SHP77 treated with DMSO at 0.1 percent for 48 hours (cell line): ENCODE measurements at regions not wholly inside any gene's neighbourhood (a gene's known extent, or its start where the extent isn't known, plus 50 kb on each side); places are given as distances from the start of the nearest gene placed in this dataset.
"Not testable (repeated sequence)": the region's sequence is repeated elsewhere in the genome, so short reads cannot be mapped to it uniquely, and the experiment has no call there.

Experiments
- DNase-seq: peaks from one replicate; lab custom pipeline; 2025; lab: John Stamatoyannopoulos, UW

GRCh38 chr4:13678186-13678924, 50.8 kb upstream of the BOD1L1 start:
- DNase-seq: no peak

GRCh38 chr4:13681570-13681969, 54.0 kb upstream of the BOD1L1 start:
- no peak for DNase-seq

DNA sequence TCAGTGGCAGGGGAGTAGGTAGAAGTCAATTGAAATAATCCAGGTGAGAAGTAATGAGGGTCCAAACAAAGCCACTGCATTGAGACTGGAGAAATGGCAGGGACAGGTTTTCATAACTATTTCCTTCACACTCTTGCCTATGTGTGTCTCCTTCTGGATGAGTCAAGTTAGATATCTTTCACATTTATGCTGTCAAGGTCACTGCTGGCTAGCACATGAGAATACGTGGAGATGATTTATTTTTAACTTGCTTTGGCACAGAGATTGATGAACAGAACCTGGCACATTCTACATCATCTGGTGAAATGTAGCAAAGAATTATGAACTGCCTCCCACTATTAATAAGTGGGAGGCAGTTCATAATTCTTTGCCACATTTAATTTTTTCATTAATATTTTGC, 66.7 kb upstream of the BOD1L1 start:
- DNase-seq: no peak

GRCh38 chr4:13698296-13698695, 70.8 kb upstream of the BOD1L1 start:
- no peak for DNase-seq

DNA sequence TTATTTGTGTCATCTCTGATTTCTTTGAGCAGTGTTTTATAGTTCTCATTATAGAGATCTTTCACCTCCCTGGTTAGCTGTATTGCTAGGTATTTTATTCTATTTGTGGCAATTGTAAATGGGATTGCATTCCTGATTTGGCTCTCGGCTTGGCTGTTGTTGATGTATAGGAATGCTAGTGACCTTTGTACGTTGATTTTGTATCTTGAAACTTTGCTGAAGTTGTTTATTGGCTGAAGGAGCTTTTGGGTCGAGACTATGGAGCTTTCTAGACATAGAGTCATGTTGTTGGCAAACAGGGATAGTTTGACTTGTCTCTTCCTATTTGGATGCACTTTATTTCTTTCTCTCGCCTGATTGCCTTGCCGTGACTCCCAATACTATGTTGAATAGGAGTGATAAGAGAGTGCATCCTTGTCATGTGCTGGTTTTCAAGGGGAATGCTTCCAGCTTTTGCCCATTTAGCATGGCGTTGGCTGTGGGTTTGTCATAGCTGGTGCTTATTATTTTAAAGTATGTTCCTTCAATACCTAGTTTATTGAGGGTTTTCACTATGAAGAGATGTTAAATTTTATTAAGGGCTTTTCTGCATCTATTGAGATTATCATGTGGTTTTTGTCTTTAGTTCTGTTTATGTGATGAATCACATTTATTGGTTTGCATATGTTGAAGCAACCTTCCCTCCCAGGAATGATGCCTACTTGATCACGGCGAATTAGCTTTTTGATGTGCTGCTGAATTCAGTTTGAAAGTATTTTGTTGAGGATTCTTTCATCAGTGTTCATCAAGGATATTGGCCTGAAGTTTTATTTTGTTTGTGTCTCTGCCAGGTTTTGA, 72.7 kb upstream of the BOD1L1 start:
- no peak for DNase-seq

- DNase-seq: not testable (repeated sequence)
These were observed 73.3 kb upstream of the BOD1L1 start for GRCh38 chr4:13700858-13701140.

DNA sequence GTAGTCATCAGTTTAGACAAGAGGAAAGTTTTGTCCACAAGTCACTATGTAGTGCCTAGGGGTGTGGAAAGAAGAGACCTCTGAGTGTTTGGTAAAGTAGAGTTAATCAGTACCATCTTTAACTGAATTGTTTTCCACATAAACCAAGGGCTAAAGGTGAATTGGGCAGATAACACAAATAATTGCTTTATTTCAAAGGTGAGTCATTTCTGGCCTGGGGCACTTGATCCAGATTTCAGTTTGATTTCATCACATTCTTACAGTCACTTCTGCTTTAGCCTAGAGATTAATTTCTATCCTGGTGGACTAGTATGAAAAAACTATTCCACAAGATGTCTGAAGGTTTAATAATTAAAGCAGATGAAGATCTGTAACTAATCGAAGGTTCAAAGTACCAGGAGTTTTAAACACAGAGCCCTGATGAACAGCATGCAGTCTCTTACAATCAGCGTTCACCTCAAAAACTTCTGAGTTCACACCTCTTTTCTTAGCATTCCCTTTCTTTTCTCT, 74.5 kb upstream of the BOD1L1 start:
- no peak for DNase-seq

DNA sequence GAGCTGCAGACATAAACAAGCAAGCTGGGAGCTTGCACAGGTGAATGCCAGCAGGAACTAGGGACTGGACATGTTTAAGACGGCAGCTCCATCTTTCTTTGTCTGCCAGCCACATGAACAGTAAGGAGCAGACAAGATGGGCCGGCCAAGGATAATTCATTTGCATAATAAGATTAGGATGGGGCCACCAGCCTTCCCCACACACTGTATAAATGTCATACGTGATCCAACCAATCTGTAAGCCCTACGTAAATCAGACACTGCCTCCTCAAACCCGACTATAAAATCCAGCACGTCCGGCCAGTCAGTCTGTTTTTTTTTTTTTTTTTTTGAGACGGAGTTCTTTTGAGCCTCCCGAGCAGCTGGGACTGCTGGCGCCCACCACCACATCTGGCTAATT, 75.6 kb upstream of the BOD1L1 start:
- no peak for DNase-seq

DNA sequence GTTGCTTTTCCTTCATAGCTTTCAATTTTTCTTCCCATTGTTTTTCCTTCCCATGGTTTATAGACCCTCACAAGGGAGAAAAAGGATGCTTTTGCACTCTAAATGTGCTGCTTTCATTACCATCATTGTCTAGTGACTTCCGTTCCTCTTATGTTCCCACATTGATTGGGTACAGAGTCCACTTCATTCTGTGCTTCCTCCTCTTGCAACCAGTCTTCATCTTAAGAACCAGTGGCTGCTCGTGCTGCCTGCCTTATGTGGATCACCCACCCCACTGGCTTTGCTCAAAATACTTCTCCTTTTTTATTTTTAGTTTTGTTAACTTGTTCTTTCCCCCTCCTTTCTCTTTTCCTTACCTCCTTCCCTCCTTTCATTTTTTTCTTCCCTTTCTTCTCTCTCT, 76.5 kb upstream of the BOD1L1 start:
- no peak for DNase-seq

DNA sequence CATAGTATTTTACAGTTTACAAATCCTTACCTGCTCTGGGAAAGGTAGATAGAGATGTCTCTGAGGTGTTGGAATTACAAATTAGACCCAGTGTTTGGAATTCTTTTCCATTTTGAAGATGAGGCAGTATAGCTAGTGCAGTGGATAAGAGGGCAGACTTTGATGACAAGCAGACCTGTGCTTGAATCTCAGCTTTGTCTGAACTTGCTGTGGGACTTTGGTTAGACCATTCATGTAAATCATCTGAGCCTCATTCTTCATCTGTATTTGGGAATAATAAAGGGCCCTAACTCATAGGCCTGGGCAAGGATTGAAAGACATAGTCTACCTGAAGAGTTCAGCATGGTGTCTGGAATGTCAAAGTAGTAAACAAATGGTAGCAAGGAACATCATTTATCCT, 77.2 kb upstream of the BOD1L1 start:
- no peak for DNase-seq

GRCh38 chr4:13705521-13706041, 78.1 kb upstream of the BOD1L1 start:
- DNase-seq: no peak

DNA sequence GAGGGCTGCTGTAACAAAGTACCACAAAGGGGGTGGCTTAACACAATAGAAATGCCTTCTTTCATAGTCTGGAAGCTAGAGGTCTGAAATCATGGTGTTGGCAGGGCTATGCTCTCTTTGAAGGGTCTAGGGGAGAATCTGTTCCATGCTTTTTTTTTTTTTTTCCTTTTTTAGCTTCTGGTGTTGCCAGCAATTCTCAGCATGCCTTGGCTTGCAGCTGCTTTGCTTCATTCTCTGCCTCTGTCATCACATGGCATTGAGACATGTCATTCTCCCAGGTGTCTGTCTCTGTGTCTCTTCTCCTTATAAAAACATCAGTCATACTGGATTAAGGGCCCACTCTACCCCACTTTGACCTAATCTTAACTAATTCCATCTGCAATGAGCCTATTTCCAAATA, 78.6 kb upstream of the BOD1L1 start:
- DNase-seq: no peak

DNA sequence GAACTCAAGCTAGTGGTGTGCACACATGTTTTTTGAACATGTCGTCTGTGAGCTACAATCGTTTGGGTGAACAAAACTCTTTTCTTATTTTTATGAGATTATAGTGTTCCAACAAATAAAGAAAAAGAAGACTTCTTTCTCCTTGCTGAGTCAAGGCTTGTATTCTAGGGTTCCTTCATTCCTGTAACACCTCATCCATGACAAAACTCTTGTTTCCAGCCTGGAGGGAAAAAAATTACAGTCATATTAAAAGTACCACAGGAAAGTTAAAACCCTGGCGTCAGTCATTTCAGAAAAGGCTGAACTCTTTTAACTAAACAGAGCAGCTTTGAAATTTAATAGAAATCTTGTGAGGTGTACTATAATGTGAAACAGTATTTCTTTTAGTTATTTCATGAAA, 79.2 kb upstream of the BOD1L1 start:
- no peak for DNase-seq

GRCh38 chr4:13710246-13710885, 82.8 kb upstream of the BOD1L1 start:
- DNase-seq: no peak

DNA sequence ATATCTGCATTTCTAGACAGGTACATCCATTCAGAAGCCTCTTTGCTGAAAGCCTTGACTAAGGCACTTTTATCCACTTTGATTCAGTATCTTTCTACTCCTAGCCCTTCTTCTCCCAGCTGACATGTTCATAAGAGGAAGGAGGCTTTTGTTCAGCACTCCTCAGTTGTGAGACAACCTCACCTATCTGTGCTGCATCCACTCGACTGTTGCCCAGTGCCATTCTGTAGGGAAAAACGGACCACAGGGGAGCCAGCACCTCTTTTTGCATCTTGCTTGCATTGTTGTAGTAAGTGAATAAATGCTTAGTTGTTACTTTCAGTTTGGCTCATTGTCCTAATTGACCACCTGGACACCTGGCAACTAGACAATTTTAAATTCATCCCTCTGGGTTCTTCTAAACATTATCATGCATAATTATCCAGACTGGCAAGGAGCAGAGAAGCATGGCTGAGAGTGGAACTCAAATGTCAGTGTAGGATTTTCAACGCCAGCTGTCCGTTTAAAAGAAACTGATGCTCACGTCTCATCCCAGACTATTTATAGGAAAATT, 83.8 kb upstream of the BOD1L1 start:
- no peak for DNase-seq

GRCh38 chr4:13721894-13722293, 94.4 kb upstream of the BOD1L1 start:
- no peak for DNase-seq

DNA sequence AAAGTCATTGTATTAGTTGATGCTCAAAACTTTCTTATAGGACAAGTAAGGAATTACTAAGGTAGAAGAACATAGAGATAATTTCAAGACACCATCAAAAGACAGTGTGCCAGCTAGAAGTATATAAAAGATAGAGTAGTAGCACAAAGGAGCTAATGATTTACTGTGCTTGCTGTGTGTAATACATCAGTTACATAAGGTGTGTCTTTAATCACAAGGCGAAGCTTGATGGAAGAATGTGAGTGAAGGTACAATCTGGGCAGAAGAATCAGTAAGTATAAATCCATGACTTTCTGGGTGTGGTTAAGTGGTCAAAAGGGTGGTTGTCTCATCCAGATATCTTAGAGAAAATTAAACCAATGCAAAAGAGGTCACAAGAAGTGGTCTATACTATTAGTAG, 95.1 kb upstream of the BOD1L1 start:
- no peak for DNase-seq

DNA sequence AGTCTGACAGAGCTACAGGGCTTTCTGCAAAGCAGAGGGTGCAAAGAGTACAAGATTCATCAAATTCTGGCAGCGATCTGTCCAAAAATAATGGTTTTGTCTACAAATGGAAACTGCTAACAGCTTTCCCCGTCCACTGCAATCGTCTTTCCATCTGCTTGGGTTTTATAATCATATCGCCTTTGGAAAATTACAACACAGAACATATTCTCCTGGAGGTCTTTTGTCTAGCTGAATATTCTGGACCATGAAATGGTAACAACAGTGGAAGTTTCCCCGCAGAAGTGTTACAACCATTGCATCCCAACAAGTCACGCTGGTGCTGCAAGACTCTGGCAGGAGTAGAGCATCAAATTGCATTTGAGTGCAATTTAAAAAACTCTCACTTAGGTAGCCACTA, 101.2 kb upstream of the BOD1L1 start:
- DNase-seq: no peak

- DNase-seq: no peak
These were observed 103.5 kb upstream of the BOD1L1 start for GRCh38 chr4:13731019-13731418.

DNA sequence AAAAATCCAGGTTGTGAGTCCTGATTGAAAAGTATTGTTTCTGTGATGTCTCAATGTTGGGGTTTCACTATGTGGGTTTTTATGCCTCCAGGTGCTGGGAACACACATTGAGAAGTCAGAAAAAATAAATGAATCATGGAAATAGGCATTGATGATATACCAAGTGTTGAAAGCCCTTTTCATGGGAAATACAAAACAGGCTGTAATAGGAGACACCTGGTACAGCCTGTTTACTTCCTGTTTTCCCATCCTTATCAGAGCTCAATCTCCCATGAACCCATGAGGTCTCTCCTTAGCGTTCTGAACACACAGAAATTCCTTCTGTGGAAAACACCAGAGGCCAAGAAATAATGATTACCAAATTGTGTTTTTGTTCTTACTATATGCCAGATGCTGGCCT, 106.3 kb upstream of the BOD1L1 start:
- no peak for DNase-seq

- DNase-seq: no peak
These were observed 123.1 kb upstream of the BOD1L1 start for GRCh38 chr4:13750594-13750993.

GRCh38 chr4:13761581-13761980, 134.1 kb upstream of the BOD1L1 start:
- DNase-seq: not testable (repeated sequence)

- no peak for DNase-seq
These were observed 134.6 kb upstream of the BOD1L1 start for GRCh38 chr4:13762130-13762529.
